ENCODE measurements at regions not wholly inside any gene's neighbourhood (a gene's known extent, or its start where the extent isn't known, plus 50 kb on each side); places are given as distances from the start of the nearest gene placed in this dataset.

DNA sequence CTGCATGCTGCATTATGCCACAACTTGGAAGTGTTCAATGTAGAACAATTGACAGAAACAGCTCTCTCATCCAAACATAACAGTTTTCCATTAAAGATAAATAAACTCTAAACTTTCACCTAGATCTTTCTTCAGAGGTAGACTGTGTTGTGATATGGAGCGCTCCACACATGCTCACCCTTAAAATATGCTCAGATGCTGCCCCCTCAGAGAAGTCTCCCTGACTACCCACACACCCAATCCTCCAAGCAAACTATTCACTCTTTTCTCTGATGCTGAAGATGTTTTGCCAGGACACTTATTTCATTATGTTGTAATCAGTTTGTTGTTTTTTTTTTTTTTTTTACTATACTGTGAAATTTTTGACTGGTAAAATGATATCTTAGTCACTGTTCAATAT is 206.6 kb upstream of the RASA1 start:
- TF ChIP-seq SMC3 (conservative IDR thresholded peaks at IDR 0.05; ENCODE audit: poor library complexity) = no peak
- no peak for TF ChIP-seq EZH2 (IDR thresholded peaks at IDR 0.05; ENCODE audit: borderline replicate concordance, insufficient read depth, low read length, poor library complexity, severe bottlenecking)
- Histone ChIP-seq H3F3A (ENCODE audit: insufficient read depth, low read length, poor library complexity, severe bottlenecking) (no peaks in the 10 kb centered on the region), H3K4me3 (ENCODE audit: low read length) (no peak overlapping the region), H3K4me2 (ENCODE audit: low read length) (no peak overlapping the region), H3K27me3 (ENCODE audit: insufficient read depth, low read depth, low read length) (no peaks in the 10 kb centered on the region), H3K9me3 (ENCODE audit: low read length) (no peaks in the 10 kb centered on the region), H3K79me2 (replicated peaks; ENCODE audit: insufficient read depth, low read length) (no peaks in the 10 kb centered on the region), H3K36me3 (ENCODE audit: insufficient read depth, low read length) (no peaks in the 10 kb centered on the region), H3K27ac (ENCODE audit: low read length) (no peak overlapping the region), H3K9ac (ENCODE audit: low read length) (no peak overlapping the region), H4K20me1 (ENCODE audit: insufficient read depth) (no peaks in the 10 kb centered on the region), H3K9me2 (ENCODE audit: insufficient read depth, low read length) (no peaks in the 10 kb centered on the region), H2AFZ (ENCODE audit: low read depth, low read length) (no peak overlapping the region)

DNA sequence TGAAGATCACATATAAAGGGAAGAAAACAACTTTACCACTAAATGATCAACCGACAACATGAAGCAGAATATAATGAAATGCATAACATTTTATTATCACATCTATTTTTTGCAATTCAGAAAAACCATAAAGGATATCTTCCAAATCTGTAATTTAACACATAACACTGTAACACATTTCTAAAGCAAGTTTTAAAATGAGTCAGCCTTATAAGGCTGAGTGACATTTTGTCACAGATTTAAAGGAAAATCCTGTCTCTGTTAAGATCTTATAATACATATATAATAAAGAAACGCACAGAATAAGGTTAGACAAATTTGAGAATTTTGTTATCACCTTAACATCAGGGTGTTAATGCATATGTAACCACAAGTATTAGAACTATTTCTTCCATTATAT is 198.4 kb upstream of the RASA1 start:
- no peaks in the 10 kb centered on the region for H3K79me2 ChIP-seq (replicated peaks; ENCODE audit: insufficient read depth, low read length)
- no peaks in the 10 kb centered on the region for H3K27me3 ChIP-seq (ENCODE audit: insufficient read depth, low read depth, low read length)

More for the DNA sequence above, 198.4 kb upstream of the RASA1 start:
- no peak overlapping the region for H3K4me2 ChIP-seq (ENCODE audit: low read length)
- no peaks in the 10 kb centered on the region for H4K20me1 ChIP-seq (ENCODE audit: insufficient read depth)
- no peak overlapping the region for H3K9ac ChIP-seq (ENCODE audit: low read length)
- no peaks in the 10 kb centered on the region for H3K36me3 ChIP-seq (ENCODE audit: insufficient read depth, low read length)
- H3K9me2 ChIP-seq (ENCODE audit: insufficient read depth, low read length) = no peaks in the 10 kb centered on the region
- H3K9me3 ChIP-seq (ENCODE audit: low read length) = no peaks in the 10 kb centered on the region
- H2AFZ ChIP-seq (ENCODE audit: low read depth, low read length) = no peak overlapping the region
- TF ChIP-seq MXI1 (conservative IDR thresholded peaks at IDR 0.05; ENCODE audit: poor library complexity, severe bottlenecking) (no peak), TAF1 (IDR thresholded peaks at IDR 0.05; ENCODE audit: low read depth) (no peak), EP300 (conservative IDR thresholded peaks at IDR 0.05; ENCODE audit: poor library complexity, severe bottlenecking) (no peak), REST (IDR thresholded peaks at IDR 0.05; ENCODE audit: borderline replicate concordance) (no peak), EZH2 (IDR thresholded peaks at IDR 0.05; ENCODE audit: borderline replicate concordance, insufficient read depth, low read length, poor library complexity, severe bottlenecking) (no peak), SMC3 (conservative IDR thresholded peaks at IDR 0.05; ENCODE audit: poor library complexity) (no peak), POLR2AphosphoS5 (IDR thresholded peaks at IDR 0.05) (no peak), RAD21 (conservative IDR thresholded peaks at IDR 0.05) (no peak)
- TF ChIP-seq, protein P1, sequence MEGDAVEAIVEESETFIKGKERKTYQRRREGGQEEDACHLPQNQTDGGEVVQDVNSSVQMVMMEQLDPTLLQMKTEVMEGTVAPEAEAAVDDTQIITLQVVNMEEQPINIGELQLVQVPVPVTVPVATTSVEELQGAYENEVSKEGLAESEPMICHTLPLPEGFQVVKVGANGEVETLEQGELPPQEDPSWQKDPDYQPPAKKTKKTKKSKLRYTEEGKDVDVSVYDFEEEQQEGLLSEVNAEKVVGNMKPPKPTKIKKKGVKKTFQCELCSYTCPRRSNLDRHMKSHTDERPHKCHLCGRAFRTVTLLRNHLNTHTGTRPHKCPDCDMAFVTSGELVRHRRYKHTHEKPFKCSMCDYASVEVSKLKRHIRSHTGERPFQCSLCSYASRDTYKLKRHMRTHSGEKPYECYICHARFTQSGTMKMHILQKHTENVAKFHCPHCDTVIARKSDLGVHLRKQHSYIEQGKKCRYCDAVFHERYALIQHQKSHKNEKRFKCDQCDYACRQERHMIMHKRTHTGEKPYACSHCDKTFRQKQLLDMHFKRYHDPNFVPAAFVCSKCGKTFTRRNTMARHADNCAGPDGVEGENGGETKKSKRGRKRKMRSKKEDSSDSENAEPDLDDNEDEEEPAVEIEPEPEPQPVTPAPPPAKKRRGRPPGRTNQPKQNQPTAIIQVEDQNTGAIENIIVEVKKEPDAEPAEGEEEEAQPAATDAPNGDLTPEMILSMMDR (IDR thresholded peaks at IDR 0.05; ENCODE audit: poor library complexity, severe bottlenecking) = no peak
- no peaks in the 10 kb centered on the region for H3F3A ChIP-seq (ENCODE audit: insufficient read depth, low read length, poor library complexity, severe bottlenecking)
- H3K4me3 ChIP-seq (ENCODE audit: low read length) = no peak overlapping the region
- H3K27ac ChIP-seq (ENCODE audit: low read length) = no peak overlapping the region

All from neural cell (in vitro differentiated cells).